Esophagus muscularis mucosa (tissue), 4 donors: ENCODE measurements at regions not wholly inside any gene's neighbourhood (a gene's known extent, or its start where the extent isn't known, plus 50 kb on each side); places are given as distances from the start of the nearest gene placed in this dataset.

Source experiments
- CTCF ChIP-seq, 3 experiments: fragments of 200-600 bp in 2 of 3; fragments of 450-650 bp in 1 of 3; sonication (generic) in 2 of 3; IDR thresholded peaks; one replicate each; pipeline ENCODE4 v1.5.1; 2017 to 2019; ENCODE audit warnings: antibody characterized with exemption in 3 of 3, mild to moderate bottlenecking in 2 of 3, moderate library complexity in 1 of 3
- EP300 ChIP-seq: sonication (generic); formaldehyde crosslinking; IDR thresholded peaks from one replicate; pipeline ENCODE4 v1.6.1; 2017; ENCODE audit warnings: antibody characterized with exemption
- POLR2A ChIP-seq: fragments of 450-650 bp; IDR thresholded peaks from one replicate; pipeline ENCODE4 v1.6.1; 2017; ENCODE audit warnings: antibody characterized with exemption, moderate library complexity, mild to moderate bottlenecking, low read depth
- POLR2AphosphoS5 ChIP-seq, 2 donors: sonication (generic); formaldehyde crosslinking; IDR thresholded peaks; one replicate each; pipeline ENCODE4 v1.6.1; 2017; ENCODE audit warnings: antibody characterized with exemption in 2 of 2

GRCh38 chr18:38502539-38502938 lies 936.9 kb upstream of the CELF4 start:
- TF ChIP-seq POLR2AphosphoS5 (IDR thresholded peaks at IDR 0.05) (no peak), POLR2A (no peak), CTCF (IDR thresholded peaks at IDR 0.05) (no peak), EP300 (no peak)
